Limb (tissue), 2 donors: ENCODE measurements at regions not wholly inside any gene's neighbourhood (a gene's known extent, or its start where the extent isn't known, plus 50 kb on each side); places are given as distances from the start of the nearest gene placed in this dataset.
A peak's percentile ranks its signal among the peaks of the same experiment; 100 is the strongest.

ENCODE experiments used
- DNase-seq, 2 donors: peaks; one replicate each; pipeline ENCODE4 v3.0.0-alpha.2; 2016; ENCODE audit errors: extremely low spot score in 2 of 2

DNA sequence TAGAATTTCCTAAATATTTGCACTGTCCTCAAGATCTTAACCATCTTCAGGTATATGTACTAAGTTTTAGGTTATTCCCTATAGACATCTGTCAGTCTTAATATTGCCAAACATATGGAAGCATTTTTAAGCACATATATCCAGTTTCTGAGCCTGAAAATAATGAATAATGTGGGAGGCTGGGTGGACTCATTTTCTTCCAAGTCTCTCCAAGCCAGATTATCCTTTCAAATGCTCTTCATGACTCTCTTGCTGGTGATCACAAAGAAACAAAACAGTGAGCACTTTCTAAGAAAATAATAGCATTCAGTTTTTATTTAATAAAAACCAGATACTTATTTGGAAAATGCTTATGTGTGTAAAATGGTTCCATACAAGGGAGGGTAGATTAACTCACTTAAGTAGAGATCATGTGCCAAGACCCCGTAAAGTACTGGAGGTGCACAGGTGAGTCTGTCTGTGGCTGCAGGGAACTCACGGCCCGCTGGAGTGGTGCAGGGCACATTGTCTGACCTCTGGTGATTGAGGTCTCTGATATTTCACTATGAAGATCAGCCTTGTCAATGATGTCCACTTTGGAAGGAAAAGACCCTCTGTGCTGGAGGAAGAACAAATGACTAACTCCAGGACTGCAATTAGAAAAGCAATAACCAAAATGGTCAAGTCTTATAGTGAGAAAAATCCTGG lies 161.6 kb downstream of the TMEM18 start:
- DNase-seq: peak in 1 of 2 donors; percentile 13

DNA sequence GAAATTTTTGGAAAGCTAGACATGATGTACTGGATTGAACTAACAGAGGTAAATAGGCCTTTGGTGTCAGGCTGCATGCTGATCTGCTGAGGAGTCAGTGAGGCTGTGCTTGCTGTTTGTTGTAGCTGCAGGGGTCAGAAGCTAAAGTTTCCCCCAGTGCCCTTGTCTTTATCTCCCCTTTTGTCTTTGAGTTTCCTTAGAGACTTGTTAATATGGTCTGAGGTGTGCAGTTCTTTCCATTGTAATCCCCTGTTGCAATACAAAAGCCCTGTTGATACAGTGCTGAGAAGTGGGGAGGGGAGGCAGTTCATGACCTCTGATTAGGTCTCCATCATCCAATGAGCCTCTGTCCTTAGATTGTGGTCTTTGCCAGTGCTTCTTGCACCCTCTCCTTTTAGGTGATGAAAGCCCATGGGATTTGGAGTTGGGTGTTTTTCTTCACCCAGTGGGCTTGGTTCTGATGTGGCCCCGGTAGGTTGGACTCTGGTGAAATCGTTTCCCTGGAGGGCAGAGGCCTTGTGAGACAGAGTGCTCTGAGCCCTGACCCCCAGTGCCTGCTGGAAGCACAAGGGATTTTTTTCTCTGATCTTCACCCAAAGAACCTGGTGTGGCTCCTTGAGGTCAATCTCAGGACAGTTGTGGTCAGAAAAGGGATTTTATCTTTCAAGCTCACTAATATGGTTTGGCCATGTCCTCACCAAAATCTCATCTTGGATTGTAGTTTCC lies 163.1 kb downstream of the TMEM18 start:
- no peak for DNase-seq

DNA sequence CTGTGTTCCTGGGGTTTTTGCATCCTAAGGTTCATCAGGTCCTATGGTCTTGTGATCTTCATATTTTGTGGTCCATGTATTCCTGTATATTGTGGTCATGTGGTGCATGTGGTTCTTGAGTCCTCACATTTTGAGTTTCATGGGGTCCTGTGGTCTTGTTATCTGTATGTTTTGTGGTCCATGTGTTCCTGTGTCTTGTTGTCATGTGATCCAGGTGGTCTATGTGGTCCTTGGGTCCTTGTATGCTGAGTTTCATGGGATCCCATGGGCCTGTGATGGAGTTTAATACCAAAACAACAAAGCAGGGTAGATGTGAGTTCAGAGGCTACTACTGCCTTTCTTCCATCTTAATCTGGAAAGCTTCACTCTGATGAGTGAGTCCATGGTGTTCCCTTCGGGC lies 166.4 kb downstream of the TMEM18 start:
- DNase-seq: no peak

DNA sequence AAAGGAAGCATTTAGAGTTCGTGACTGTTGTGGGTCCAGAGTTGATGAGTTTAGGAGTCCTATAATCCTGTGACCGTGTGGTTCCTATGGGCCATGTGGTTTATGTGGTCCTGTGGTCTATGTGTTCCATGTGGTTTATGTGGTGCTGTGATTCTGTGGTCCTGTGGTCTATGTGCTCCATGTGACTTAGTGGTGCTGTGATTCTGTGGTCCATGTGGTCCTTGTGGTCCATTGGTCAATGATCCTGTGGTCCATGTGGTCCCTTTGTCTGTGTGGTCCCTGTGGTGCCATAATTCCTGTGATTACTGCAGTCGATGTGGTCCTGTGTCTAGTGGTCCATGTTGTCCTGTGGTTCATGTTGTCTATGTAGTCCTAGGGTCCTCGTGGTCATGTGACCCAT lies 167.3 kb downstream of the TMEM18 start:
- DNase-seq: no peak

DNA sequence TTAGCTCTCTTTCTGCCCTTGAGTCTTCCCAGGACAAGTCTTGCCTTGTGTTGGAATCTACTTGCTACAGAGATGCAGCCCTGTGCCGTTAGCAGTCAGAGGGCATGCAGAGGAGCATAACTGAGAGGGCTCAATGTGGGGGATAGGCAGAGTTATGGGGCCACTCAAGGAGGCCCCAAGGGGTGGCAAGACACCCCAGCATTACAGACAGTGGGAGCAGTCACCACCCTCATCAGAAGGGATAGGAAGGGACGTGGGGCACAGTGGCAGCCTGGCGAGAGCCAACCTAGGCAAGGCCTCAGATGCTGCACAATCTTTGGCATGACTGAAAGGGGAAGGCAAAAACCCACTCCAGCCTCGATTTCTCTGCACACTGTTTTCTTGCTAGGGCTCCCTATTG lies 169.1 kb downstream of the TMEM18 start:
- no peak for DNase-seq

DNA sequence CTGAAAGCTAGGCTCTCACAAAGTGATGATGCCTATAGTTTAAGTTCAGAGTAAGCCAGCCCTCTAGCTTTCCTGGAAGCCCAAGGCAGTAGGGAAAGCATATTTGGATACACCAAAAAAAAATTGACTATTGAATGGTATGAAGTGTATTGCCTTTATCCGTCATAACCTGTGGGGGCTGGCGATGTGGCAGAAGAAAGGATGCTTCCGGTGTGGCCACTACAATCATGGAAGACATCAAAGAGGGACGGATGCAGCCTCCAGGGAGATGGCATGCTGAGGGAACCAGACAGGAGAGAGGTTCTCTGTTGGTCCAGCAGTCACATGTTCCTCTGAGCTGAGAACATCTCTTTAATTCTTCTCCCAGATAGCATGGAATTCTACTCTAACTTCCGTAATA lies 170.3 kb downstream of the TMEM18 start:
- DNase-seq: no peak

DNA sequence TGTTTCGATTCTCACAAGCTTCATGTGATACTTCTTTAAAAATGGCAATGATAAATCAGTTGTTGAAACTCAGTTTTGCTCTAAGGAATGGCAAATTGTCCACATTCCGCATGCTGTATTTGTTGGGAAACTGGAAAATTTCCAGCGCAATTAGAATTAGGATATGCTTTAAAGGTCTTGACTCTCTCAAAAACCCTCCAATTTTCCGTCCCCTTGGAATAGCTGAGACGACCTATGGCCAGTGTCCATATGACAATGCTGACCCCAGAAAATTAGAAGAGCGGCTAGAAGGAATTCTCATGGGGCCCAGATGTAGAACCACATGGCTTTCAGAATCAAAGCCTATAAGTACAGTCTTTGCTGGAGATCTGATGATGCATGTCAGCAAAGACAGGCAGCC lies 170.8 kb downstream of the TMEM18 start:
- DNase-seq: no peak

DNA sequence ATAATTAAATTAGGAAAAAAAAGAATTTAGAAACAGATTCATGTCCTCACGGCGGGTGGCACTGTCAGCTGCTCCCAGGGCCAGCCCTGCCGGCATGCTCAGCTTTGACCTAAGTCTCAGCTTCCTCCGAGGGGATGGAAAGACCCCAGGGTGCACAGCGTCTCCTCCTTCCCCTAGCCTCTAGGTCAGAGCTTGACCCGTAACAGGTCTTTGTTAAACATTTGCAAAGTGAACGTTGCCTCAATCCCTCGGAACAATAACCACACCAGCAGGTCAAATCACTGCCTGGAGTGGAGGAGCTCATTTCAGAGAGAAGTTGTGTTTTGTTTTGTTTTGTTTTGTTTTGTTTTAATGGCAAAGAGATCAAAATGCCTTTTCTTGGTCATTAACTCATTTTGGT lies 171.3 kb downstream of the TMEM18 start:
- no peak for DNase-seq

DNA sequence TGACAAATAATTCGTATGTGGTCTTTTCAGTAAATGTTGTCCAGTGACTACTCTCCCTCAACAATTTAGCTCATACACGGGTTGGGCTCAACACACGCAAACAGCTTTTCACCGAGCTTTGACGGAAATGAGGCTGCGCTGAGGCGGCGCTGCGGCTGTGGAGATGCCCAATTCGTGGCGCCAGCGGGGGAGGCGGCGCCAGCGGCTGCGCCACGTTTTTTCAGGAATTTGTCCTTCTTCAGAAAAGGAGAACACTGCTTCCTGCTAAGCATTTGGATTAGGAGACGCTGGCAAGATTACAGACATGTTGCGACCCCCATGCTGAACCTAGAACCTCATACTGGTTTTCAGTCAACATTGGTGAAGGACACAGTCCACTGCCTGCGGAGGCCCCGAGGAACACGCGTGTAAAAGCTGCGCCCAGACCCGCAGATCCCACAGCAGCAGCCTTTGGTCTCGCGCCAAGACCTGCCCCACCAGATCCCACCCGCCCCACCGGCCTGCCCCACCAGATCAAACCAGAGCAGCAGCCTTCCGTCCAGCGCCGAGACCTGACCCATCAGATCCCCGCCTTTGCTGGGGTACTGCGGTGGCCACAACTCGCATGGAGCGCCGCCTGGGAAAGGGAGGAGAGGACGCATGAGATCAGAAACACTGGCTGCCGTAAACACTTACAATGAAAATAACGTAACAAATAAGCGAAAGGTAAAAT lies 173.8 kb downstream of the TMEM18 start:
- no peak for DNase-seq

DNA sequence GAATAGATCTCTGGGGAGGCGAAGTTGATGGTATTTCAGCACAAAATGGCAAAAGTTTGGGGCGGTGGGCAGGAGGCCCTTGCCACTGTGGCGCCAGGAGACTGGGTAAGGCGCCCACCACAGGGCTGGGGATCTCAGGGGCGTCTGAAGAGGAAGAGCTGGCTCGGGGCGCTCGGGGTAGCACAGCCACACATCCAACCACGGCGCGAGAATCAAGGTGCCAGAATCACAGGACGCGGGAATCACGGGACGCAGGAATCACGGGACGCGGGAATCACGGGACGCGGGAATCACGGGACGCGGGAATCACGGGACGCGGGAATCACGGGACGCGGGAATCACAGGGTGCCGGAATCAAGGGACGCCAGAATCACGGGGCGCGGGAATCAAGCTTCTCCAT lies 174.4 kb downstream of the TMEM18 start:
- DNase-seq: no peak

DNA sequence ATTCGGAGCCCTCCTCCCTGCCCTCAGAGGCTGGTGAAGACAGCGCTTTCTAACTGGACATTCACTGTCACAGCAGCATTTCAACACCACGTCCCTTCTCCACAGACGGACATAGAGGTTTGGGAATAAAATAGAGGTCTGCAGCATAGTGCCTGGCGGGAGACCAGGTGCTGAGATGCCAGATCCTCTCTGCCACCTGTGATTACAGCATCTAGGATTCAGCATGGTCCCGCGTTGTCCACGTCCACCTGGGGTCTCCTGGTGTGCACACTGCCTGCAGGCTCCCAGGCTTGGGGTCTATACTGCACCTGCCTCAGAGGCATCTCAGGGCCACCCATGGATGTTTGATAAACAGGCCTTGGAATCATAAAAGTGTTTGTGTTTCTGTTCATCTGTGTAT lies 175.5 kb downstream of the TMEM18 start:
- no peak for DNase-seq

DNA sequence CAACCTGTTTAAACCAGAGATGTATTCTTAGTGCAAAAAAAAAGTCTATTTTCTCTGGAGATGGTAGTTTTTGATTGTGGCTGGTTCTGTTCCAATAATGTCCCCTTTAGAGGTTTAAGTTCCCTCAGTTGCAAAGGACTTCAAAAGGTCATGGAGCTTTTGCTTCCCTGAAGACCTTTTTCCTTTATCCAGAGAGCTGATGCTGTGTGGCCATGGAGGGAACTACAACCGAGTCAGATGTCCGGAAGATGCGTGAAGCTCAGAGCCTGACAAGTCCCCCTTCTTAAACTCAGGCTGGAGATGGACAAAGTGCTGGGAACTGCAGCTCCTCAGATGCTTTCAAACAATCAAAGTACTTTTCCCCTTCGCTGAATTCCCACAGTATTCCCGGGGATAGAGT lies 176.1 kb downstream of the TMEM18 start:
- no peak for DNase-seq

DNA sequence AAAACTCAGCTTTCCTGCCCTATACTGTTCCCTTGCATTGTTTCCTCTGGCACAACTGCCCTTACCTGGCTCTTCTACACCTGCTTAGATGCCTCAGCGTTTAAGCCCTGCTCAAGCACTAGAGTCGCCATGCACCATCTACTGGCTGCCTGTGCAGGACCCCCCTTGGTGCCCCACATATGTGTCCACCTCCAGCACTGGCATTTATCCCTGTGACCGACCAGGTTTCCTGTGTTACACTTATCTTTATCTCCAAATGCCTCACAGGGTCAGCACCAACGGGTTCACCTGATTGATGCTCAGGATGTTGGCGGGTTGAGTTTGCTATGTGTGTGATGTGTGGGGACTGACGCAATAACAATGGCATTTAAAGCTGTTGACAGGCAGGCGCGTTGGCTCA lies 177.5 kb downstream of the TMEM18 start:
- DNase-seq: no peak

DNA sequence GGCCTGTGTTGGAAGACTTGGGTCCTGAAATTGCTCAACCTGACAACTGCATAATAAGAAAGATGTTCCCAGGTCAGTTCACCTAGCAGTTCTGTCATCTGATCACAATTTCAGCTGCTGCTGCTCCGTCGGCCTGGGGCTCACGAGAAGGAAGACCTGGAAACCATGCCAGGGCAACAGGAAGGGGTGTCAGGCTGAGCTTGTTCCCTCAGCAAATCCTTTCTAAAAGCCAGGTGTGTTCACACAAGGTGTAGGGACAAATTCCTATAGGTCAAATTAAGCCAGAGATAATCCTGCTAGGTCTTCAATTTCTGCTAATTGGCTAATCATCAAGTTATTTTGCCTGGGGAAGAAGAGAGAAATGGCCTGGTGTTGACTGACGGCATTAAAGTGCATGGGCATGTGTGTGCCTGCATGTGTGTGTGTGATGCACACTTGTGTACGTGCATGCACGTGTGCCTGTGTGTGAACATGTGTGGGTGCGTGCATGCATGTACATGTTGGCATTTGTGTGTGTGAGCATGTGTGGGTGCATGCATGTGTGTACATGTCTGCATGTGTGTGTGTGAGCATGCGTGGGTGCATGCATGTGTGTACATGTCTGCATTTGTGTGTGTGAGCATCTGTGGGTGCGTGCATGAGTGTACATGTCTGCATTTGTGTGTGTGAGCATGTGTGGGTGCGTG lies 178.6 kb downstream of the TMEM18 start:
- DNase-seq: no peak

DNA sequence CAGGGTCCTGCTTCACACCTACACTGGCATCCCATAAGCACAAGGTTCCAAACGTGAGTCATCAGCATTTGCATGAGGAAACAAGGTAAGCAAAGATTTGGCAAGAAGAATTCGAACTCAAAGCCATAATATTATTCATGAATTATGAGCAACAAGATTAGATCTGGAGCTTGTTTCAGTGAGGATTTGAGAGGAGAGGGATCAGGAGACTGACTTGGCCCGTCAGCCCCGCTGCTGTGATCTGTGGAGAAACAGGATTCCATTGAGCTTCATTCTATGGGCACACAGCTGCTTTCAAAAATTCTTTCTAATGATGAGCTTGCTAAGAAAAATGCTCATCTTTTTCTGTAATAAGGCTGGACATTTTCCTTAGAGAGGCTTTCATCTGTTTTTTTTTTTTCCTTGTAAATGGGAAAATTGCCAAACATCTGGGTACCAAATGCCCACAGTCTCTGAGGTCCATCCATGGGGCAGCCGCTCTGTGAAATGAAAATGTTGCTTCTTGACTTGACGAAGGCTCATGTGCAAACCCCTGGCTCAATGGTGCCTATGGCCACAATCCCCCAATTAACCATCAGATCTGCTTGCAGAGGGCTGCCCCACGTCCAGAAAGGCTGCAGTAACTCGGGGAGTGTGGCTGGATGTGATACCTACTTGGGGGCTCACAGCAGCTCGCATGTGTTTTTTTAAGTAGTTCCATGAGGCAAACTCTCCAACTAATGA lies 179.3 kb downstream of the TMEM18 start:
- DNase-seq: no peak

DNA sequence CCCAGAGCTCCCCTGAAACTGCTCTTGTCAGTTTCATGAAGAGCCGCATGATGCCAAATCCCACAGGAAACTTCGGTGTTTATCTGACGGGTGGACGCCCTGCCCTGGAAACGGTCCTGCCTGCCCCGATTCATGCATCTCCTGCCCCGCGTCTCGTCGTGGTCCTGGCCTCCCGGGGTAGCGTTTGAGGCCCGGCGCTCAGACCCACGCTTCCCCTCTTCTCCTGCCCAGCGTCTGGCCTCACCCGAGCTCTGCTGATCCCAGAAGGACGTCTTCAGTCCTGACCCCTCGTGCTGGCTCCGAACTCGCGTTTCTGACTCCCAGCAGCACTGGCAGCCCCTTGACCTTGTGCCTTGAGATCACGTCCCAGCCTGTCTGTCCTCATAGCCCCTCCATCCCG lies 180.5 kb downstream of the TMEM18 start:
- no peak for DNase-seq

DNA sequence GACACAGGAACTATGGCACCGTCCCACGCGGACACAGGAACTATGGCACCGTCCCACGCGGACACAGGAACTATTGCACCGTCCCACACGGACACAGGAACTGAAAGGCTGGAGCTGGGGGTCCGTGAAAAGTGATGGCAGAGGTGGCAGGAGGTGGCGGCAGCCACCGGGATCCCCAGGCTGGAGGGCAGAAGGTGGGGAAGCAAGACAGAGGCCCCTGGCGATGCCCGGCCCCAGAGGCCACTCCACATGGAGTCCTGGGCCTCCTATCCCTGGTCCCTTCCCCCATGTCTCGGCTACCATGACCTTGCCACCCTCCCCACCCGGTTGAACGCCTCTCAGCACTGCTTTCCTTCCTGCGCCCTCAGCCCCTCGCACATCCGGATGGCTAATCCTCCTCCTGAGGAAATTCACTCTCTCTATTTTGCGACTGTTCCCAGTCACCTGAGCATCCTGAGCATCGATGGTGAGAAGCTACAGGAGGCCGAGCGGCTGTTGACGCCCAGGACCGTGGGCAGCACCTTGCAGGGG lies 181.4 kb downstream of the TMEM18 start:
- DNase-seq: no peak

DNA sequence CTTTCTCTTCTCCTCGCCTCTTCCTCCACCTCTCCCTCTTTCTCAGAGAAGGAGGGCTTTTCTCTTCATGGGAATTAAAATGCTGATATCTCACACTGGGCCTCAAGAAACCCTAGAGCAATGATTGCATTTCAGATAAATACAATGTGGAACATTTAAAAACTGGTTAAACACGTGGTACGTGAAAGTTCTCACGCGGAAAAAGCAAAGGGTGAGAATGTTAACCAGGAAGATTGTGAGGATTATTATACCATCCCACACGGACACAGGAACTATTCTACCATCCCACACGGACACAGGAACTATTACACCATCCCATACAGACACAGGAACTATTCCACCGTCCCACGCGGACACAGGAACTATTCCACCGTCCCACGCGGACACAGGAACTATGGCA lies 182.4 kb downstream of the TMEM18 start:
- DNase-seq: no peak

DNA sequence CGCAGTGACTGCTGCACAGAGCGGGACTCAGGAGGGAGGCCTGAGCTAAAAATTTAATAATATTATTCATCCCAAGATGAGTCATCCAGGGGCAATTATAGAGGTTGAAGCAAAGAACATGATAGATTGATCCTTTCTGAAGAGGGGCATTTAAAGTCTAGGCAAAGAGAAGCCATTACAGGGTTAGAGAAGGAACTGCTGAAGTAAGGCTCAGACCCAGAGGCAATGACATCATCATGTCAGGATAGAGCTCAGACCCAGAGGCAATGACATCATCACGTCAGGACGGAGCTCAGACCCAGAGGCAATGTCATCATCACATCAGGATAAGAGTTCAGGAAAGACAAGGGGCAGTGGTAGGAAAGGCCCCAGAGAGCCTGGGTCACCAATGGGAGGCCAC lies 184.0 kb downstream of the TMEM18 start:
- no peak for DNase-seq

DNA sequence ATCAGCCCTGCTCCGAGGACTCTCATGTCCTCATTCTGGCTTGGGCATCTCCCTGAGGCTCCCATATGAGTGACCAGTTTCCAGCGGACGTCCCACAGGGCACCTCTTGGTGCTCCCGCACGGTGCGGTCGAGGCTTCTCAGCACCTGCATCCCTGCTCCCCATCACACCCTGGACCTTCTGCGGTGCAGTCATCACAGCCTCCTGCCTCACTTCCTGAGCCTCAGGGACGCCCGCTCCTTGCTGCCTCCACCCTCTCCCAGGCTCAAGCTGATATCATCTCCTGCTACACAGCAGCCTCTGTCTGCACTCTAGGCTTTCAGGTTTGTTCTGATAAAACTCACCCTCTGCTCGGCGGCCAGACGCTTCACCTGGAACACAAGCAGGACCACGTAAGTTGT lies 185.0 kb downstream of the TMEM18 start:
- no peak for DNase-seq

DNA sequence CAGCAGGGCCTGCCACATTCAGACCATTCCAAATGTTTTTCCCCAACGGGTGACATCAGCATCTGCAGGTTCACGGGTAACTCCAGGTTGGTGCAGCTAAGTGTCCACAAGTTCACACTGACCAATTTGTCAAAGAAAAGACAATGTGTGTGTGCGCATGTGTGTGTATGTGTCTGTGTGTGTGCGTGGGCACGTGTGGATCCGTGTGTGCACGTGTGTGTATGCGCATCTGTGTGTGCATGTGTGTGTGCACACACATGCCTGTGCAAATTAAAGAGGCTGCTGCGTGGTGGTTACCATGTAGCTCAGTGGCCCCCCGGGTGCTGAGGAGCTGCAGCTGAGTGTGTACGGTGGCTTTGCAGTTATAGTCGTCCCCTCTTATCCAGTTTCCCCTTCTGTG lies 187.4 kb downstream of the TMEM18 start:
- no peak for DNase-seq
